ENCODE measurements at regions not wholly inside any gene's neighbourhood (a gene's known extent, or its start where the extent isn't known, plus 50 kb on each side); places are given as distances from the start of the nearest gene placed in this dataset.
"Not testable (repeated sequence)": the region's sequence is repeated elsewhere in the genome, so short reads cannot be mapped to it uniquely, and the experiment has no call there.

DNA sequence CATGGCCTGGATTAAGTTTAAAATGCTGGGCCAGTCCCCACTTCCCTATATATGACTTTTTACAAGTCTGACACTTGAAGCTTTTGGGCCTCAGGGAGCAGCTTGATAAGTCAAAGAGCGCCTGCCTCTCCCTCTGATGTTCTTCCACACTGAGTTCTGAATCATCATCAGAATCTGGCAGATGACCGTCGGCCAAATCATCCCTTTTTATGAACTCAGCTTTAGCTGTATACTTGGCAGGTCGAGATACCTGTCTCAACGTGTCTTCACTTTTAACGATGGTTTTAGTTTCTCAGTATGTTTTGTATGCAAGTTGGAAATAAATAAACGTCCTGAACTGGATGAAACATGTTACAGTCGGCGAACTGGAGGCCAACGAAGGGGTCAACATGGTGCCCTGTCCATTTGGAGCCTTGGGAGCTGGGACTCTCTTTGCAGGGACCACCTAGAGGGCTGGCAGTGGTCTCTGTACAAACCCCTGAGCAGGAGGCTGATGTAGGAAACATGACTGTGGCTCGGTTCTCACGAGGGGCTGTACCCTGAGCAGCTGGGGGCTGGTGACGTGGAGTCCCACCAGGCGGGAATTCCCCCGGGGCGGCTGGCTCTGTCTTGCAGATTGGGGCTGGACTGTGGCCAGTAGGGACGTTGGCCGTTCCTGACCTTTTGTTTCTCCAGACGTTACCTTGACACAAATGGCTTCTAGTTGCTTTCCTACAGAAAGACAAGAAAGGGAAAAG is 192.2 kb upstream of the PRKX start:
- not testable (repeated sequence) for H3K27ac ChIP-seq

DNA sequence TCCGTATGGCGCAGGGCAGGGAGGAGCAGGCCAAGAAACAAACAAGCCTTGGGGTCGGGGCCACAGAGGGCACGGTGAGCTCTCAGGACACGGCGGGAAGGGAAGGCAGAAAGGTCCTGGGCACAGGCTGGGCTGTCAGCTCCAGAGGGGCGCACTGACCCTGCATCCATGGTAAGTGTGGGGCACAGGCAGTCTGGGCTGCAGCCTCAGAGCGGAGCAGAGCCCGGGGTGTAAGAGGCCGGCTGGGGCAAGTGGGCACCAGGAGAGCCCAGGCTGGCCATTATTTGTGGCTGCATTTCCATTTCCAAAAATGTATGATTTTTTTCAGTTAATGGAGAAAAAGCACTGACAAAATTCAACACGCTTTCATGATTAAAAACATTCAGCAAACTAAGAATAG is 188.8 kb upstream of the PRKX start:
- H3K27ac ChIP-seq: not testable (repeated sequence)

DNA sequence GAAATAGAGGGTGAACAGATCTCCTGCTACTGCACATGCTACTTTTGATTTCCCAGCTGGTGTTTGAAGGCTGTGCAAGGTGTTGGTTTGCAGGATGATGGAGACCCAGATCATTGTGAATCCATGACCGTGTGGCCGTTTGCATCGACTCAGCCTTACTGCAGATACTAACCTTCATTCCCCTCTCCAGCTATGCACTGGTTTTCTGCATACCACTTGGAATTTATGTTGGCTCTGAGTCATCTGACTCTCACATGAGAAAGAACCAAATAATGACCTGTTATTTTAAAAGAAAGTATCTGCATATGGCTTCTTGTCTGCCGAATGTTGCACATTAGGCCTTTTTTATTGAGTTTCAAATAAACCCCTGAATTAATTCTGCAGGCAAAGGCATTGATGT is 183.3 kb upstream of the PRKX start:
- H3K27ac ChIP-seq: not testable (repeated sequence)

DNA sequence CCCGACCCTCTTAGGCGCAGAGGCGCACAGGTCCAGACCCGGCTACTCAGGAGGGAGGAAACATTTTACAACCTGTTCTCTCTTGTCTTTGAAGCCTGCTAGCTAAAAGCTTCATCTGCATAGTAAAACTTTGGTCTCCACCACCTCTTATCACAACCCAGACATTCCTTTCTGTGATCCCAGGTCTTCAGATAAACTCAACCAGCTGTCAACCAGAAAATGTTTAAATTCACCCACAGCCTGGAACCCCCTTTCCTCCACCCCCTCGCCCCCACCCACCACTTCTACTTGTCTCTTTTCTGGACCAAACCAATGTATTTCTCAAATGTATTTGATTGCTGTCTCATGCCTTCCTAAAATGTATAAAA is 169.1 kb upstream of the PRKX start:
- H3K27ac ChIP-seq: not testable (repeated sequence)

DNA sequence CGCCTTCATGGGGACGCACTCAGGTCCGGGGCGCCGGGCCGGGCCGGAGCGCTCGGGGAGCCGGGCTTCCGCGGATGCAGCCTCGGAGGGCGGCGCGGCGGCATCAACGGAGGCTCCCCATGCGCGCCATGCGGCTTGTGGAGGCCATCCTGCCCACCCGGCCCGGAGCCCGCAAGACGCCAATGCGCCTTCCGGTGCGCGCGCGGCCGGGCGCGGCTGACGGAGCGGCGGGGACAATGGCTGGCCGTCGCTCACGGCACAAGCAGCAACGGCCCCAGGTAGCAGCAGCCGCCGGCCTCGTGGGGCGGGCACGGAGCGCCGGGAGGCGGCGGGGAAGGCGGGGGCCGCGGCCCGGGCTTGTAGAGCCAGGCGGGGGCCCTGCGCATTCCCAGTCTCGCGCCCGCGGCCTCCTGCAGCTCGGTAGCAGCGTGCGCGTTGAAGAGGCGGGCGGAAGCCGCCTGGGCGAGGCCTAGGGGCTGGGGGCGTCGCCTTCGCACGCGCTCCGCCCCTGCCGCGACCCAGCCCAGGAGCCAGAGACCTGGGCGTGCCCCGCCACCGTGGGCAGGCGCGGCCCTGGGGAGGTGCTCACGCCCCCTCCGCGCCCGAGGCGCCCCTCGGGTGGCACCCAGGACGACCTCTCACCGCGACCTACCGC is 168.6 kb upstream of the PRKX start:
- H3K27ac ChIP-seq: not testable (repeated sequence)

DNA sequence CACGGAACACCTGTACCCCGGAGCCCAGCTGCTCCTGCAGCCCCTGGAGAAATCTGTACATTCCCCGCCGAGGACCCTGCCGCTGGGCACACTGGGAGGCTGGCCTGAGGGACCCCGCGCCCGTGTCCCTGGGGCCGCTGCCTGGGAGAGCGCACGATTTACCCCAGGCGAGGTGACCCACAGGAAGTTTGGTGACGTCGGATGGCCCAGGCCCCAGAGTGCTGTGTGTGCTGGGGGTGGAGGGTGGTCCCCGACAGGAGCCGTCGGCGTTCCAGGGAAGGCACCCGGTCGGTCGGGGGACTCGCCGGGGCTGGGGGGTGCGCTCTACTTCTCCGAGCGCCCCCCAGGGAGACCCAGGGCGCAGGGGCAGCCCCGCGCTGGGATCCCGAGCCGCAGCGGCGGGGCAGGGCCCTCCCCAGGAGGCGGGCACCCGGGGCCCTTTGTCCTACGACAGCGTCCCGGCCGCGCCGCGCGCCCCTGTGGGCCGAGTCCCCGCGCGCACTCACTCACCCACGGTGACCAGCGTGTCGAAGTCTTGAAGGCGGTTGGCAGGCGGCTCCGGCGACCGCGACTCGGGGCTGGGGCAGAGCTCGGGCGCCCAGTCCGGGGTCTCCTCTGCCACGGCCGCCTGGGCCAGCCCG is 167.9 kb upstream of the PRKX start:
- H3K27ac ChIP-seq: not testable (repeated sequence)

DNA sequence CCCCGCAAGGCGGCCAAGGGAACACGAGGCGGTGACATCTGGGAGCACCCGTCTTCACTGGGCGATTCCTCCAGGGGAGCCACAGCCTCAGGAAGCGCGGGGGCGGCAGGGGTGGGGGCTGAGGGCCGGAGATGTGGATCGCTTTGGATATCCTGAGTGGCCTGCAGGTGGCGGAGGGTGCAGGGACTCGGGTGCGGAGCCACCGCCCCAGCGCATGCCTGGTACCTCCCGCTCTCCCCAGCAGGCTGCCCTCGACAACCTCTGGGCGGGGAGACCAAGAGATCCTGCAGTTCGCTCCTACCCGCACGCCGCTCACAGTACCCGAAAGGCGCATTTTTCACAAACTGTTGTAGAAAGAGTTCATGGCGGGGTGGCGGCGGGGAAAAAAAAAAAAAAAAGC is 162.9 kb upstream of the PRKX start:
- not testable (repeated sequence) for H3K27ac ChIP-seq

DNA sequence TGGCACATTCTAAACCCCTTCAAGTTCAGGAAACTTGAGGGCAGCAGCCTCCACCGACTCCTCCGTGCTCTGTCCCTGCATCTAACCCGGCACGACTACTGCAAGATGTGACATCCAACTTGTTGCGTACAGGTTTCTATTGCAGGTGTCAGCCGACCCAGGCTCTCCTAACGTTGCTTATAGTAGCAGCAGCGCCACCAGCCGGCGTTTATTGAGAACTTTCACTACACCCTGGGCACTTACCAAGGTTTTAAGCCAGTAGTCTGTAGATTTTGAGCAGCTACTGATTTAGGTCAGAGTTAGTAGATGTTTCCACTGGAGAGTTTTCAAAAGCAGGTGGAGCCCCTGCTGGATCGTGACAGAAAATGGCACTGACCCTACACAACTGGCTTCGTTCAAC is 162.2 kb upstream of the PRKX start:
- H3K27ac ChIP-seq: not testable (repeated sequence)

DNA sequence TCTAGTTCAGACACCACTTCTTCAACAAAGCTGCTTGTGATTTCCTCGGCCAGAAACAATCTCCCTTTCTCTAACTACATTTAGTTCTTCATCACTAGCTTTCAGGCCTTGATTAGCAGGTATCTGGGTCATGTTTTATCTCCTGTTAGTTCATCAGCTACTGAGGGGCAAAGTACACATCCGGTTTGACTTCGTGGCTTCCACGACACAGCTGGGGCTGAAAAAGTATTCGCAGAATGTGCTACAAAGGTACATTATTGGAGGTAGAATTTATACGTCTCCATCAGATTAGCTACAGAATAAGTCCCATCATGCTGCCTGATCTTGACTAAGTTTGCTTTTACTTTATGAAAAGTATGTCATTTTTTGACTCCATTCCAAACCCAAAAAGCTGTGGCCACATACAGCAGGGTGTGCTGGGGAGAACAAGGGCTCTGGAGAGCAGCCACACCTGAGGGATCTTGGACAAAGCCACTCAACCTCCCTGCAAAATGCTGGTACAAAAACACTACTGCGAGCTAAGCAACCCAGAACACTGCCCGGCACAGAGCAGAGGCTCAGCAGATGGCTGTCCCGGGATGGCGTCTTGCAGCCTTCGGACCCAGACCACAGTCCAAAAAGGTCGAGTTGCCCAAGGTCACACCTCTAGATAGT is 158.9 kb upstream of the PRKX start:
- H3K27ac ChIP-seq: not testable (repeated sequence)

DNA sequence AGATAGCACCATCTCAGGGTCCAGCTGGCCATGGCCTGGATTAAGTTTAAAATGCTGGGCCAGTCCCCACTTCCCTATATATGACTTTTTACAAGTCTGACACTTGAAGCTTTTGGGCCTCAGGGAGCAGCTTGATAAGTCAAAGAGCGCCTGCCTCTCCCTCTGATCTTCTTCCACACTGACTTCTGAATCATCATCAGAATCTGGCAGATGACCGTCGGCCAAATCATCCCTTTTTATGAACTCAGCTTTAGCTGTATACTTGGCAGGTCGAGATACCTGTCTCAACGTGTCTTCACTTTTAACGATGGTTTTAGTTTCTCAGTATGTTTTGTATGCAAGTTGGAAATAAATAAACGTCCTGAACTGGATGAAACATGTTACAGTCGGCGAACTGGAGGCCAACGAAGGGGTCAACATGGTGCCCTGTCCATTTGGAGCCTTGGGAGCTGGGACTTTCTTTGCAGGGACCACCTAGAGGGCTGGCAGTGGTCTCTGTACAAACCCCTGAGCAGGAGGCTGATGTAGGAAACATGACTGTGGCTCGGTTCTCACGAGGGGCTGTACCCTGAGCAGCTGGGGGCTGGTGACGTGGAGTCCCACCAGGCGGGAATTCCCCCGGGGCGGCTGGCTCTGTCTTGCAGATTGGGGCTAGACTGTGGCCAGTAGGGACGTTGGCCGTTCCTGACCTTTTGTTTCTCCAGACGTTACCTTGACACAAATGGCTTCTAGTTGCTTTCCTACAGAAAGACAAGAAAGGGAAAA is 153.8 kb upstream of the PRKX start:
- not testable (repeated sequence) for H3K27ac ChIP-seq

DNA sequence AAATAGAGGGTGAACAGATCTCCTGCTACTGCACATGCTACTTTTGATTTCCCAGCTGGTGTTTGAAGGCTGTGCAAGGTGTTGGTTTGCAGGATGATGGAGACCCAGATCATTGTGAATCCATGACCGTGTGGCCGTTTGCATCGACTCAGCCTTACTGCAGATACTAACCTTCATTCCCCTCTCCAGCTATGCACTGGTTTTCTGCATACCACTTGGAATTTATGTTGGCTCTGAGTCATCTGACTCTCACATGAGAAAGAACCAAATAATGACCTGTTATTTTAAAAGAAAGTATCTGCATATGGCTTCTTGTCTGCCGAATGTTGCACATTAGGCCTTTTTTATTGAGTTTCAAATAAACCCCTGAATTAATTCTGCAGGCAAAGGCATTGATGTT is 144.9 kb upstream of the PRKX start:
- not testable (repeated sequence) for H3K27ac ChIP-seq

DNA sequence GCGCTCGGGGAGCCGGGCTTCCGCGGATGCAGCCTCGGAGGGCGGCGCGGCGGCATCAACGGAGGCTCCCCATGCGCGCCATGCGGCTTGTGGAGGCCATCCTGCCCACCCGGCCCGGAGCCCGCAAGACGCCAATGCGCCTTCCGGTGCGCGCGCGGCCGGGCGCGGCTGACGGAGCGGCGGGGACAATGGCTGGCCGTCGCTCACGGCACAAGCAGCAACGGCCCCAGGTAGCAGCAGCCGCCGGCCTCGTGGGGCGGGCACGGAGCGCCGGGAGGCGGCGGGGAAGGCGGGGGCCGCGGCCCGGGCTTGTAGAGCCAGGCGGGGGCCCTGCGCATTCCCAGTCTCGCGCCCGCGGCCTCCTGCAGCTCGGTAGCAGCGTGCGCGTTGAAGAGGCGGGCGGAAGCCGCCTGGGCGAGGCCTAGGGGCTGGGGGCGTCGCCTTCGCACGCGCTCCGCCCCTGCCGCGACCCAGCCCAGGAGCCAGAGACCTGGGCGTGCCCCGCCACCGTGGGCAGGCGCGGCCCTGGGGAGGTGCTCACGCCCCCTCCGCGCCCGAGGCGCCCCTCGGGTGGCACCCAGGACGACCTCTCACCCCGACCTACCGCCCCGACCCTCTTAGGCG is 130.2 kb upstream of the PRKX start:
- H3K27ac ChIP-seq: not testable (repeated sequence)

DNA sequence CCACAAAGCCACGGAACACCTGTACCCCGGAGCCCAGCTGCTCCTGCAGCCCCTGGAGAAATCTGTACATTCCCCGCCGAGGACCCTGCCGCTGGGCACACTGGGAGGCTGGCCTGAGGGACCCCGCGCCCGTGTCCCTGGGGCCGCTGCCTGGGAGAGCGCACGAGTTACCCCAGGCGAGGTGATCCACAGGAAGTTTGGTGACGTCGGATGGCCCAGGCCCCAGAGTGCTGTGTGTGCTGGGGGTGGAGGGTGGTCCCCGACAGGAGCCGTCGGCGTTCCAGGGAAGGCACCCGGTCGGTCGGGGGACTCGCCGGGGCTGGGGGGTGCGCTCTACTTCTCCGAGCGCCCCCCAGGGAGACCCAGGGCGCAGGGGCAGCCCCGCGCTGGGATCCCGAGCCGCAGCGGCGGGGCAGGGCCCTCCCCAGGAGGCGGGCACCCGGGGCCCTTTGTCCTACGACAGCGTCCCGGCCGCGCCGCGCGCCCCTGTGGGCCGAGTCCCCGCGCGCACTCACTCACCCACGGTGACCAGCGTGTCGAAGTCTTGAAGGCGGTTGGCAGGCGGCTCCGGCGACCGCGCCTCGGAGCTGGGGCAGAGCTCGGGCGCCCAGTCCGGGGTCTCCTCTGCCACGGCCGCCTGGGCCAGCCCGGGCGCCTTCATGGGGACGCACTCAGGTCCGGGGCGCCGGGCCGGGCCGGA is 129.5 kb upstream of the PRKX start:
- not testable (repeated sequence) for H3K27ac ChIP-seq

DNA sequence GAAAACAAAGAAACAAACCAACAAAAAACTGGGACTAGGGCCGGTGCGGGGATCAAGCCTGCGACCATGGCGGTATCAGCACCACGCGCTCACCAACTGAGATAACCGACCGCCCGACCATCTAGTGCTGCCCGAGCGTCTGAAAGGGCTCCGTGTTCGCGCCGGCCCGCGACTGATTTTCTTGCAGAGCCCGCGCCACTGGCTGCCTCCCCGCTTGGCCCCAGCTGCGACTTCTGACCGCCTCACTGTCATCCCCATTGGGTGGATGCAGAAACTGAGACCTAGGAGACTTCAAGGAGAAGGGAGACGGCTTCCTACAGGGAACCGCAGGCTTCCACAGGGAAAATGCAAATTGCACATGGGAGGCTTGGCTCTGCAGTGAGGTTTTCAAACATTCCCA is 125.3 kb upstream of the PRKX start:
- not testable (repeated sequence) for H3K27ac ChIP-seq

DNA sequence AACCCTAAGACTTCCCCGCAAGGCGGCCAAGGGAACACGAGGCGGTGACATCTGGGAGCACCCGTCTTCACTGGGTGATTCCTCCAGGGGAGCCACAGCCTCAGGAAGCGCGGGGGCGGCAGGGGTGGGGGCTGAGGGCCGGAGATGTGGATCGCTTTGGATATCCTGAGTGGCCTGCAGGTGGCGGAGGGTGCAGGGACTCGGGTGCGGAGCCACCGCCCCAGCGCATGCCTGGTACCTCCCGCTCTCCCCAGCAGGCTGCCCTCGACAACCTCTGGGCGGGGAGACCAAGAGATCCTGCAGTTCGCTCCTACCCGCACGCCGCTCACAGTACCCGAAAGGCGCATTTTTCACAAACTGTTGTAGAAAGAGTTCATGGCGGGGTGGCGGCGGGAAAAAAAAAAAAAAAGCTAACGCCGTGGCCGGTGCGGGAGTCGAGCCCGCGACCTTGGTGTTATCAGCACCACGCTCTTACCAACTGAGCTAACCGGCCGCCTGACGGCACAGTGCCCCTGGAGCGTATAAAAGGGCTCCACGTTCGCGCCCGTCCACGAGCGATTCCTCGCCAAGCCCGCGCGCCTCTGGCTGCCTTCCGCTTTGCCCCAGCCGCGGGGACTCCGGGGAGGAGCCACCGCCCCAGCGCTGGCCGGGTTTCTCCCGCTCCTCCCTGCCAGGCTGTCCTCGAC is 124.7 kb upstream of the PRKX start:
- not testable (repeated sequence) for H3K27ac ChIP-seq

DNA sequence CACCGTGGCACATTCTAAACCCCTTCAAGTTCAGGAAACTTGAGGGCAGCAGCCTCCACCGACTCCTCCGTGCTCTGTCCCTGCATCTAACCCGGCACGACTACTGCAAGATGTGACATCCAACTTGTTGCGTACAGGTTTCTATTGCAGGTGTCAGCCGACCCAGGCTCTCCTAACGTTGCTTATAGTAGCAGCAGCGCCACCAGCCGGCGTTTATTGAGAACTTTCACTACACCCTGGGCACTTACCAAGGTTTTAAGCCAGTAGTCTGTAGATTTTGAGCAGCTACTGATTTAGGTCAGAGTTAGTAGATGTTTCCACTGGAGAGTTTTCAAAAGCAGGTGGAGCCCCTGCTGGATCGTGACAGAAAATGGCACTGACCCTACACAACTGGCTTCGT is 123.8 kb upstream of the PRKX start:
- not testable (repeated sequence) for H3K27ac ChIP-seq

DNA sequence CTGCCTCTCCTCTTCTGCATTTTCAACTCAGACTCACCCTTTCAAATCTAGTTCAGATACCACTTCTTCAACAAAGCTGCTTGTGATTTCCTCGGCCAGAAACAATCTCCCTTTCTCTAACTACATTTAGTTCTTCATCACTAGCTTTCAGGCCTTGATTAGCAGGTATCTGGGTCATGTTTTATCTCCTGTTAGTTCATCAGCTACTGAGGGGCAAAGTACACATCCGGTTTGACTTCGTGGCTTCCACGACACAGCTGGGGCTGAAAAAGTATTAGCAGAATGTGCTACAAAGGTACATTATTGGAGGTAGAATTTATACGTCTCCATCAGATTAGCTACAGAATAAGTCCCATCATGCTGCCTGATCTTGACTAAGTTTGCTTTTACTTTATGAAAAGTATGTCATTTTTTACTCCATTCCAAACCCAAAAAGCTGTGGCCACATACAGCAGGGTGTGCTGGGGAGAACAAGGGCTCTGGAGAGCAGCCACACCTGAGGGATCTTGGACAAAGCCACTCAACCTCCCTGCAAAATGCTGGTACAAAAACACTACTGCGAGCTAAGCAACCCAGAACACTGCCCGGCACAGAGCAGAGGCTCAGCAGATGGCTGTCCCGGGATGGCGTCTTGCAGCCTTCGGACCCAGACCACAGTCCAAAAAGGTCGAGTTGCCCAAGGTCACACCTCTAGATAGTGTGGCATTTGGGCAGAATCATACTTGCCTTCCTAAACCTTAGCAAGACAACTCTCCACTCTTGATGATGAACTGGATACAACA is 120.5 kb upstream of the PRKX start:
- H3K27ac ChIP-seq: not testable (repeated sequence)

DNA sequence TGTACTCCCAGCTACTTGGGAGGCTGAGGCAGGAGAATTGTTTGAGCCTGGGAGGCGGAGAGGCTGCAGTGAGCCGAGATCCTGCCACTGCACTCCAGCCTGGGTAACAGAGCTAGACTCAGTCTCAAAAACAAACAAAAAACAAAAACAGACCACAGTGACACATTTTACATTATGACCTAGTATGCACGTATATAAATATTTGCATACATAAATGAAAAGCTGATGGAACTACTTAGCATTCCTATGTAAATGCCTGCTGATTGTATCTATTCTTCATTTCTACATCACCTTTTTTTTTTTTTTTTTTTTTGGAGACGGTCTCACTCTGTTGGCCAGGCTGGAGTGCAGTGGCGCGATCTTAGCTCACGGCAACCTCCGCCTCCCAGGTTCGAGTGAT is 116.6 kb upstream of the PRKX start:
- not testable (repeated sequence) for H3K27ac ChIP-seq

DNA sequence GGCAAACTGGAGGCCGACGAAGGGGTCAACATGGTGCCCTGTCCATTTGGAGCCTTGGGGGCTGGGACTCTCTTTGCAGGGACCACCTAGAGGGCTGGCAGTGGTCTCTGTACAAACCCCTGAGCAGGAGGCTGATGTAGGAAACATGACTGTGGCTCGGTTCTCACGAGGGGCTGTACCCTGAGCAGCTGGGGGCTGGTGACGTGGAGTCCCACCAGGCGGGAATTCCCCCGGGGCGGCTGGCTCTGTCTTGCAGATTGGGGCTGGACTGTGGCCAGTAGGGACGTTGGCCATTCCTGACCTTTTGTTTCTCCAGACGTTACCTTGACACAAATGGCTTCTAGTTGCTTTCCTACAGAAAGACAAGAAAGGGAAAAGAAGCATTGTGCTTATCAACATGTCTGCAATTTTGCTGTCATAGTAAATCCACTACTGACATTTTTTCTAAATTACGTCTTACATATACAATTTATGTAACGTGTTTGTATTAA is 115.6 kb upstream of the PRKX start:
- H3K27ac ChIP-seq: not testable (repeated sequence)
